ENCODE measurements at regions not wholly inside any gene's neighbourhood (a gene's known extent, or its start where the extent isn't known, plus 50 kb on each side); places are given as distances from the start of the nearest gene placed in this dataset.

- TF ChIP-seq CTCF (IDR thresholded peaks at IDR 0.05; ENCODE audit: low read depth, low read length) (no peak), EZH2phosphoT487 (IDR thresholded peaks at IDR 0.05; ENCODE audit: low read depth) (no peak)
Observed at GRCh38 chr13:42379241-42379640, 107.3 kb downstream of the AKAP11 start.

Data from OCI-LY3 (cell line).